ENCODE measurements at regions not wholly inside any gene's neighbourhood (a gene's known extent, or its start where the extent isn't known, plus 50 kb on each side); places are given as distances from the start of the nearest gene placed in this dataset.

- TF ChIP-seq SIN3A (IDR thresholded peaks at IDR 0.05; ENCODE audit: borderline replicate concordance, insufficient read depth, low read length) (no peak), FOXP2 (optimal IDR thresholded peaks at IDR 0.05; ENCODE audit: borderline replicate concordance, extremely low read depth, extremely low read length, insufficient read depth) (no peak), REST (IDR thresholded peaks at IDR 0.05; ENCODE audit: insufficient read depth in 1 of 2, low read depth in 2 of 2, low read length in 2 of 2) (no peak), TAF1 (IDR thresholded peaks at IDR 0.05; ENCODE audit: borderline replicate concordance, insufficient read depth, low read length) (no peak), POLR2AphosphoS5 (IDR thresholded peaks at IDR 0.05; ENCODE audit: low read depth, low read length) (no peak)
These were observed 115.4 kb downstream of the DDX1 start for GRCh38 chr2:15706986-15707632.

- TF ChIP-seq SIN3A (IDR thresholded peaks at IDR 0.05; ENCODE audit: borderline replicate concordance, insufficient read depth, low read length), result no peak
These were observed 116.5 kb downstream of the DDX1 start for GRCh38 chr2:15708161-15708560.

GRCh38 chr2:15708865-15709820 lies 117.5 kb downstream of the DDX1 start:
- TF ChIP-seq POLR2AphosphoS5 (IDR thresholded peaks at IDR 0.05; ENCODE audit: low read depth, low read length), result no peak
- TF ChIP-seq FOXP2 (optimal IDR thresholded peaks at IDR 0.05; ENCODE audit: borderline replicate concordance, extremely low read depth, extremely low read length, insufficient read depth), result no peak
- TF ChIP-seq TAF1 (IDR thresholded peaks at IDR 0.05; ENCODE audit: borderline replicate concordance, insufficient read depth, low read length), result no peak
- no peak for TF ChIP-seq SIN3A (IDR thresholded peaks at IDR 0.05; ENCODE audit: borderline replicate concordance, insufficient read depth, low read length)
- no peak for TF ChIP-seq REST (IDR thresholded peaks at IDR 0.05; ENCODE audit: insufficient read depth in 1 of 2, low read depth in 2 of 2, low read length in 2 of 2)

- TF ChIP-seq FOXP2 (optimal IDR thresholded peaks at IDR 0.05; ENCODE audit: borderline replicate concordance, extremely low read depth, extremely low read length, insufficient read depth), result no peak
- no peak for TF ChIP-seq TAF1 (IDR thresholded peaks at IDR 0.05; ENCODE audit: borderline replicate concordance, insufficient read depth, low read length)
- TF ChIP-seq REST (IDR thresholded peaks at IDR 0.05; ENCODE audit: insufficient read depth in 1 of 2, low read depth in 2 of 2, low read length in 2 of 2), result no peak
- no peak for TF ChIP-seq POLR2AphosphoS5 (IDR thresholded peaks at IDR 0.05; ENCODE audit: low read depth, low read length)
- TF ChIP-seq SIN3A (IDR thresholded peaks at IDR 0.05; ENCODE audit: borderline replicate concordance, insufficient read depth, low read length), result no peak
These were observed 119.6 kb downstream of the DDX1 start for GRCh38 chr2:15711126-15711860.

GRCh38 chr2:15712551-15713342 lies 121.1 kb downstream of the DDX1 start:
- no peak for TF ChIP-seq POLR2AphosphoS5 (IDR thresholded peaks at IDR 0.05; ENCODE audit: low read depth, low read length)
- no peak for TF ChIP-seq SIN3A (IDR thresholded peaks at IDR 0.05; ENCODE audit: borderline replicate concordance, insufficient read depth, low read length)
- no peak for TF ChIP-seq REST (IDR thresholded peaks at IDR 0.05; ENCODE audit: insufficient read depth in 1 of 2, low read depth in 2 of 2, low read length in 2 of 2)
- no peak for TF ChIP-seq FOXP2 (optimal IDR thresholded peaks at IDR 0.05; ENCODE audit: borderline replicate concordance, extremely low read depth, extremely low read length, insufficient read depth)
- TF ChIP-seq TAF1 (IDR thresholded peaks at IDR 0.05; ENCODE audit: borderline replicate concordance, insufficient read depth, low read length), result no peak
